ACHN (cell line): ENCODE measurements at regions not wholly inside any gene's neighbourhood (a gene's known extent, or its start where the extent isn't known, plus 50 kb on each side); places are given as distances from the start of the nearest gene placed in this dataset.
A peak's percentile ranks its signal among the peaks of the same experiment; 100 is the strongest.

Experiments
- DNase-seq: peaks from one replicate; pipeline ENCODE4 v3.0.0-alpha.2; 2015
- in situ Hi-C: cut with HindIII; loops from 2 replicates; pipeline ENCODE4 v1.10.0; 2017; ENCODE audit warnings: low sequenced_read_pairs, low pct_ligation_motif_present, low pct_unique_long_range_greater_than_20kb

DNA sequence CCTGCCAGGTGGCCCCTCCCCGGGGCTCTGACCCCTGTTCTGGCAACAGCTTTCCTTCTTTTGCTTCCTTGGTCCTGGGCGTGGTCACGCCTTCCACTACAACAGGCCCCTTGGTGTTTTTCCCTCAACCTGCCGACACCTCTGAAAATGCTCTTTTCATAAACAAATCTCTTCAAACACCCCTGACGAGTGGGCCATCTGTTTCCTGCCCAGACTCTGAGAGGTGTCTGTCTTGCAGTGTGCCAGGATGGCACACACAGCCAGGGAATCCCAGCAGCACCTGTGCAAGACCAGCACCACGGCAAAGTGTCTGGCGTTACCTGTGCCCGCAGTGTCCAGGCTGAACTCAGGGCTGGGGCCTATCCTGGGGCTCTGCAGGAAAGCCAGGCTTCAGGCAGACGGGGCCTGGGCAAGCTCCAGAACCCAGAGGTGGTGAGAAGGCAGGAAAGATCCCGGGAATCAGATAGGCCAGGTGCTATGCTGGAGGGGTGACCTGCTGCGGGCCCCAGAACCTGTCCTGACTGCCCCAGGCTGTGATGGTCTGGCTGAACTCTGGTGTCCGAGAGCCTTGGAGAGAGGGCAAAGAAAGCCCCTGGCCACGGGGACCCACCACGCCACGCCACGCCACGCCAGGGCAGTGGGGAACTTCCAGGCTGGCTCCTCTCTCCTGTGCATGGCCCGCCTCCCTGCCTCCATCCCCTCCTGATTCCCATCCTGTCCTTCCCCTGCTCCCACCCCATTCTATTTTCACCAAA lies 88.9 kb downstream of the SIK1 start:
- in situ Hi-C loops, result no loop called here
- DNase-seq, result no peak

DNA sequence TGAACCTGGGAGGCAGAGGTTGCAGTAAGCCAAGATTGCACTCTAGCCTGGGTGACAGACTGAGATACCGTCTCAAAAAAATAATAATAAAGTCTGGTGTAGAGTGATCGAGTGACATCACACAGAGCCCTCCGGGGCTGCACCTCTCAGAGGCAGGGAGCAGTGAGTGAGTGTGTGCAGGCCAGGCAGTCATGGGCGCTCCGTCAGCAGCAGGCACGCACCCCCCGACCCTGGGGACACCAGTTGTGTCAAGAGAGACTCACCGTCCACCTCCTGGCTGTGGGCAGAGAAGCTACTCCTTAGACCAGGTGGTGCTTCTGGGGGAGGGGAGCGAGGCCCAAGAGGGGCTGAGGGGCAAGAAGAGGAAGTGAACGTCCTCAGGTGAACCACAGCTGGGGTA lies 91.8 kb downstream of the SIK1 start:
- in situ Hi-C loops, result no loop called here
- DNase-seq, result no peak

DNA sequence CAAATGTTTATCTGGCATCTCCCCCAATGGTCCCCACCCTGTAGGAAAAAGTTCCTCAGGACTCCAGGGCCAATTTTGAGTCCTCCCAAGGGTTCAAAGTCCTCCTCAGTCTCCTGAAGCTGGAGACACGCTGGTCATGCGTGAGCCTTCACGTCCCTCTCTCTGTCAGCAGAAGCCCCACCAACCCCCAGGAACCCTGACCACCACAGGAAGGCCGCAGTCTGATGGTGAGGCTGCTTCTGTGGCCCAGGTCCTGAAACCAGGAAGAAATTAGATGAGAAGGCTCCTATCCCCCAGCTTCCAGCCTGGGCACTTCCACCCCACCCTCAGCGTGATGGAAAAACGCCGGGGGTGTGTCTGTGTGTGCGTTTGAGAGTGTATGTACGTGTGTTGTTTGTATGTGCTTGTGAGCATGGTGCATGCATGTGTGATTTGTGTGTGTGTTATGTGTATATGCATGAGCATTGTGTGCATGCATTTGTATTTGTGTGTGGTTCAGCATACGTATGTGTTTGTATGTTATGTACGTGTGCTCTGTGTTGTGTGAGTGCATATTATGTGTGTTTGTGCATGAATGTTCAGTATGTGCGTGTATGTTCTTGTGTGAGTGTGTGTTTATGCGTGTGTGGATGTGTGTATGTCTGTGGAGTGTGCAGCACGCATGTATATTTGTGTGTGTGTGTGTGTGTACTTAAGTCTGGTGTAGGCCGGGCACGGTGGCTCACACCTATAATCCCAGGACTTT lies 92.5 kb downstream of the SIK1 start:
- DNase-seq, result no peak
- in situ Hi-C loops, result no loop called here

DNA sequence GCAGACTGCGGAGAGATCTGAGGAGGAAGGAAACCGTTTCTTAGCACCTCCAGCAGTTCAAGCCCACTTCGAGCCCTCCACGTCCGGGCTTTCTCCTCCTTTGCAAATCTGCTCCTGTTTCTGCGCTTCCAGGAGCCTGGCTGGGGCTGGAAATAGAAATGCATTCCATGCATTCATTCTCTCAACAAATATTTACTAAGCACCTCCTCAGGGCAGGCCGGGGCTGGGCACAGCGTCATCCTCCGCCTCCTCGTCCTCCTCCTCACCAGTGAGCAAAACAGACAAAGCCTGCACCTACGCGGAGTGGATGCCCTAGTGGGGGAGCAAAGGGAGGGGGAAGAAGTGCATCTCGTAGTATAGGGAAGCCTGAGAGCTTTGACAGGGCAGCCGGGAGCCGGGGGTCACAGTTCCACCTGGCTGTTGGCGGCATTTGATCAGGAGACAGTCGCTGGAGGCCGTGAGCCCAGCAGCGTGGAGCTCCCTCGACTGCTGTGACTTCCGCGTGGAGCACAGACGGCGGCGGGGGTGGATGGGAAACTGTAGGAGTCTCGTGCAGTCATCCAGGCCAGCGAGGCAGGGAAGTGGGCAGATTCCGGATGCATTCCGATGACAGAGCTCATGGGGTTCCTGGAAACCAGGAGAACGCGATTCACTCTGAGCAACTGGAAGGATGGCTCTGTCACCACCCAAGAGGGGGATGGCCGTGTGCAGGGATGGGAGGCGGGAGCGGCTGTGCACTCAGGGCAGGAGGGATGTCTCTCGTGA lies 93.5 kb downstream of the SIK1 start:
- in situ Hi-C loops, result no loop called here
- DNase-seq, result peak; percentile 68

DNA sequence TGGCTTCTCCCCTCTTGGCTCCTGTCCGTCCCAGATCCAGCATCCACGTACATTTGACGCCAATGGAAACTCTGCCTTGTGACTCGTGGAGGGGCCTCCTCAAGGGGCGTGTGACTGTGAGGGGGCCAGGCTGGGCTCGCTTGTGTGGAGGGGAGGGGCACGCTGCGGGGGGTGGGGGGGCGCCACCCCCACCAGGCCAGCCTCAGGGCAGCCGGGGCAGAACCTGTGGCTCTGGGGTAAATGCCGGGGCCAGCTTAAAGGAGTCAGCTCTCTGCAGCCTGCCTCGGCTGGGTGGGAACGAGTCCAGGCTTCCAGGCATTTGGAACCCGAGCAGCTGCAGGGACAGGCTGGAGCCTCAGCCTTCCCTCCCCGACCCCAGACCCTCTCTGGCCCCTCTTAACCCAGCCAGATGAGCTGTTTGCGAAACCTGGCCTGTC lies 94.1 kb downstream of the SIK1 start:
- DNase-seq, result no peak
- in situ Hi-C loops, result no loop called here

DNA sequence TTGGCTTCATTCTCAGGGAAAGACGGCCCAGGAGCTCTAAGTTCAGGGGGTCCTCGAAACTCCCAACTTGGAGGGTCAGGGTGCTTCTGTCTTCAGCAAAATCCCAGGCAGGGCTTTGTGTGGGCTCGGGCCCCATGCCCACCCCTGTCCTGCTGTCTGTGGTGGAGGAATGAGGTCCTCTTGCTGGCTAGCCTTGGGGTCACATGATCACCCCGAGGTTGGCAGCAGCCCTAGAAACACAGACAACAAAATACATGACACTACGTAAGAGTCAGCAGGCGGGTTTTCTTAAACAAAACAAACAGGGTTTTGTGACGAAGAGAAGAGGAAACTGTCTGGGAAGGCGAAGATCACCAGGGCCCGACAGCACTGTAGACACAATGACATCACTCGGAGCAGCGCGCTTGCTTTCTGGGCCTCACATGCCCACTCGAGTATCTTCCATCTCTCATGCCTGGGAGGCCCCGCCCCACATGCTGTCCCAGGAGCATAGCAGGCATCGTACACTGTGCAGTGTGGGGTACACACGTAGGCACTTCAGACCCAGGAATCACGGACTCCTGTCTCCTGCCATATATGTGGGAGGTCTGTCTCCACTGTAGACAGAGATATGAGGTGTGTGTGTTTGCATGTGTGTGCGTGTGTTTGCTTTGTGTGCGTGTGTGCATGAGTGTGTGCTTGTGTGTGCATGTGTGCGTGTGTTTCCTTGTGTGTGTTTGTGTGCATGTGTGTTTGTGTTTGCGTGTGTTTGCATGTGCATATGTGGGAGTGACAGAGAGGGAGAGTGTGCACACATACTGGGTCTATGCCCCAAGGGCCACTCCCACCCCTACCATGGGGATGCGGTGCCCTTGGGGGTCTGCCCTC lies 94.7 kb downstream of the SIK1 start:
- in situ Hi-C loops, result no loop called here
- no peak for DNase-seq

GRCh38 chr21:43331111-43331961 lies 95.6 kb downstream of the SIK1 start:
- DNase-seq, result no peak
- in situ Hi-C loops, result no loop called here

DNA sequence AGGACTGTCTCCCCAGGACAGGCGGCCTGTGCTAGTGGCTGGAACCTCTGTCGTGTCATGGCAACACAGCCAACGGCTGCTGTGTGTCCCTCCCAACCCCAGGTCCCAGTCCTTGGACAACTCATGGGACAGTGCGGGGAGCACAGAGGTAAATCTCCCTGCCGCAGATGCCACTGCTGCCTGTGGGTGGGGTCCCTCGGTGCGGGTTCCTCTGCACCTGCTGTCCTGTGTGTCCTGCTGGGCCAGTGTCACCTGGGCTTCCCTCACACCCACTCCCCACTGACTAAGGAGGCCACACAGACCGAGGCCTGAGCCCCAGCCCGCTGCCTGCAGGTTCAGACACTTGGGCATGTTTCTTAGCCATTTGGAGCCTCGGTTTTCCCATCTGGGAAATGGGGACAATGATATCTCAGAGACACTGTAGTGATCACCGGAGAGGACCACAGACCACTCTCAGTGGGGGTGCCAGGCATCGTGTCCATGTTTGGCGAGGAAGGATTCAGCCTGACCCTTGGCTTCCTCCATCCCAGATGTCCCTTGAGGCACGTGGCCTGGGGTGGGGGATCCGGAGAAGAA lies 96.5 kb downstream of the SIK1 start:
- DNase-seq, result no peak
- in situ Hi-C loops, result no loop called here

- DNase-seq, result no peak
- in situ Hi-C loops, result no loop called here
These were observed 97.1 kb downstream of the SIK1 start for GRCh38 chr21:43329711-43330269.

- no peak for DNase-seq
- in situ Hi-C loops, result no loop called here
These were observed 97.8 kb downstream of the SIK1 start for GRCh38 chr21:43328958-43329691.

GRCh38 chr21:43328185-43328957 lies 98.6 kb downstream of the SIK1 start:
- in situ Hi-C loops, result no loop called here
- no peak for DNase-seq

GRCh38 chr21:43325968-43326715 lies 100.8 kb downstream of the SIK1 start:
- no peak for DNase-seq
- in situ Hi-C loops, result no loop called here

- in situ Hi-C loops, result no loop called here
- no peak for DNase-seq
These were observed 101.9 kb downstream of the SIK1 start for GRCh38 chr21:43325036-43325435.

DNA sequence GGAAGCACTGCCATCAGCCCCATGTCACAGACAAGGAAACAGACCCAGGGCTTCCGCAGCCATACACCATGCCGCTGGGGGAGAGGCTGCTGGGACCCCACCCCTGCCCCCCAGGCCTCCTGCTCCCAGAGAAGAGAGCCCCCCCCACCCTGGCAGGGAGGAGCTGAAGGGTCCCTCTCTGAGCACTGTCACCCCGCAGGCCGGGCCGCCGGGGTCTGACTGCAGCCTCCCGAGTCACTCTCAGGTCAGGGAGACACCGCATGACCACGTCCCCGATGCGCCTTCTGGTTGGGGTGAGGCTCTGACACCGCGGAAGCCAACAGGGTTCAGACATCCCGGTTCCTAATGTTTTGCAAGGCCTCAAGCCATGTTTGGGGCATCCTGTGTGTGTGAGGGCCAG lies 102.3 kb downstream of the SIK1 start:
- in situ Hi-C loops, result no loop called here
- DNase-seq, result no peak
